ENCODE measurements at regions not wholly inside any gene's neighbourhood (a gene's known extent, or its start where the extent isn't known, plus 50 kb on each side); places are given as distances from the start of the nearest gene placed in this dataset.

GRCh38 chr2:189997016-189997415 is 65.5 kb downstream of the MSTN start:
- TF ChIP-seq CTCF (IDR thresholded peaks at IDR 0.05; ENCODE audit: low read depth, low read length) (no peak), POLR2A (IDR thresholded peaks at IDR 0.05; ENCODE audit: extremely low read depth, insufficient read length) (no peak), MAX (IDR thresholded peaks at IDR 0.05; ENCODE audit: low read depth, low read length) (no peak)

Data from NB4 (cell line).